Osteocyte (in vitro differentiated cells): ENCODE measurements at regions not wholly inside any gene's neighbourhood (a gene's known extent, or its start where the extent isn't known, plus 50 kb on each side); places are given as distances from the start of the nearest gene placed in this dataset.
A peak's percentile ranks its signal among the peaks of the same experiment; 100 is the strongest.

Experiments
- DNase-seq: peaks from one replicate; pipeline ENCODE4 v3.0.0; 2021; ENCODE audit warnings: mixed read lengths; ENCODE audit not compliant: unreplicated experiment; ENCODE audit errors: extremely low spot score
- H3K27ac Mint-ChIP-seq: one replicate; pipeline ENCODE4 v1.8.0; 2021; ENCODE audit warnings: mild to moderate bottlenecking, mixed read lengths; ENCODE audit not compliant: unreplicated experiment
- H3K27me3 Mint-ChIP-seq: one replicate; pipeline ENCODE4 v1.8.0; 2021; ENCODE audit warnings: mixed read lengths; ENCODE audit not compliant: unreplicated experiment
- H3K36me3 Mint-ChIP-seq: one replicate; pipeline ENCODE4 v1.8.0; 2021; ENCODE audit warnings: mixed read lengths; ENCODE audit not compliant: unreplicated experiment
- H3K4me1 Mint-ChIP-seq: one replicate; pipeline ENCODE4 v1.8.0; 2021; ENCODE audit warnings: mixed read lengths; ENCODE audit not compliant: unreplicated experiment
- H3K4me3 Mint-ChIP-seq: one replicate; pipeline ENCODE4 v1.8.0; 2021; ENCODE audit warnings: mild to moderate bottlenecking, moderate library complexity, mixed read lengths; ENCODE audit not compliant: unreplicated experiment
- H3K9me3 Mint-ChIP-seq: one replicate; pipeline ENCODE4 v1.8.0; 2021; ENCODE audit warnings: mixed read lengths; ENCODE audit not compliant: unreplicated experiment
- TF ChIP-seq, protein P1 (sequence below): fragments of 200-600 bp; sonication (generic); IDR thresholded peaks from 2 replicates; pipeline ENCODE4 v1.5.0; 2021; ENCODE audit warnings: antibody characterized with exemption, mild to moderate bottlenecking, moderate library complexity

DNA sequence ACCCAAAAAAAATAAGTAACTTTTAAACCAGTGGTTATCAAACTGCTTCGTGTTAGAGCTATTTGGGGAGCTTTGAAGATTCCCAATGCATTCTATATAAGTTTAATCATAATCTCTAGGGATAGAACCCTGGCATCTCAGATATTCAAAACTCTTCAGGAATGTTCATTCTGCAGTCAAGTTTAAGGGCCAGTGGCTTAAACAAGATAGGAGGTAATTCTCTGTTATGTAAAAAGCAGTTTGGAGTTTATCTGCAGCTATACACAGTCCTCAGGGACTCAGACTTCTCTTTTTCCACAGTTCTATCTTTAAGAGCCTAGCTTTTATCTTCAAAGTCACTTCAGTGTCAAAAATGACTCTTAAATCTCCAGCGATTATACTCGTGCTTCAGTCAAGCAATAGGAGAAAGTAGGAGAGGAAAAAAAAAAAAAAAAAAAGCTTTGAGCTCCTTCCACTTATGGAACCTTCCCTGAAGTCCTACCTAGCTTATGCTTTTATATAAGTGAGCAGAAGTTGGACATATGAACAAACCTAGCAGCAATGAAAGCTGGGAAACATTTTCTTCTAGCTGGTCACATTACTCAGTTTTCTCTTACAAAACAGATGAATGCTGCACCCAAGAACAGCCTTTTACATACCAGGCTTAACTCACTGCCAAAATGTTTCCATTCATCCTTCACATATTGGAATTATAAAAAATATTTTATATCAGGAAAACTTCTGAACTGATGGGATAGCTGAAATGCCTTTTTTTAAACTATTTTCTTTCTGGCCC is 302.8 kb downstream of the FSCB start:
- no peak for DNase-seq
- peak overlapping the region; percentile 7 for H3K27ac Mint-ChIP-seq
- H3K4me3 Mint-ChIP-seq: peak overlapping the region; percentile 22
- TF ChIP-seq, protein P1, sequence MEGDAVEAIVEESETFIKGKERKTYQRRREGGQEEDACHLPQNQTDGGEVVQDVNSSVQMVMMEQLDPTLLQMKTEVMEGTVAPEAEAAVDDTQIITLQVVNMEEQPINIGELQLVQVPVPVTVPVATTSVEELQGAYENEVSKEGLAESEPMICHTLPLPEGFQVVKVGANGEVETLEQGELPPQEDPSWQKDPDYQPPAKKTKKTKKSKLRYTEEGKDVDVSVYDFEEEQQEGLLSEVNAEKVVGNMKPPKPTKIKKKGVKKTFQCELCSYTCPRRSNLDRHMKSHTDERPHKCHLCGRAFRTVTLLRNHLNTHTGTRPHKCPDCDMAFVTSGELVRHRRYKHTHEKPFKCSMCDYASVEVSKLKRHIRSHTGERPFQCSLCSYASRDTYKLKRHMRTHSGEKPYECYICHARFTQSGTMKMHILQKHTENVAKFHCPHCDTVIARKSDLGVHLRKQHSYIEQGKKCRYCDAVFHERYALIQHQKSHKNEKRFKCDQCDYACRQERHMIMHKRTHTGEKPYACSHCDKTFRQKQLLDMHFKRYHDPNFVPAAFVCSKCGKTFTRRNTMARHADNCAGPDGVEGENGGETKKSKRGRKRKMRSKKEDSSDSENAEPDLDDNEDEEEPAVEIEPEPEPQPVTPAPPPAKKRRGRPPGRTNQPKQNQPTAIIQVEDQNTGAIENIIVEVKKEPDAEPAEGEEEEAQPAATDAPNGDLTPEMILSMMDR: no peak
- H3K9me3 Mint-ChIP-seq: no peaks in the 10 kb centered on the region
- no peaks in the 10 kb centered on the region for H3K36me3 Mint-ChIP-seq
- no peaks in the 10 kb centered on the region for H3K27me3 Mint-ChIP-seq
- peaks cover 16% of the 10 kb centered on the region for H3K4me1 Mint-ChIP-seq

DNA sequence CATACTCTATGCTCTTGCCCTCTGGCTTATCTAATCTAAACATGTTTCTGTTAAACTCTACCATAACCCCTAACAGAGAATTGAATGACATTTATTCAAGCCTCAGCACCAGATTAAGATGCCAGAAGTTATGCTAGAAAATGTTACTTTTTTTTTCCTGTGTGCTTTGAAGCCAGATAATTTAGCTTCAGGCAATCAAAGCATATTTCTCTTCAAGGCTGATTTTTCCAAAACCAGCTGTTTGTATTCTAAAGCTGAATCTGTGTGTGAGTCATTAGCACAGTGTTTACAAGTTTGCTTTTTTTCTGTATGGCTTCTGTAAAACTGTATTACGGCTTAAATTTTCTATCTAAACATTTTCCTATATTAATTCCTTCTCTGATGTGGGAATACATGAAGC is 326.1 kb downstream of the FSCB start:
- DNase-seq: no peak
- TF ChIP-seq, protein P1: no peak
- H3K27me3 Mint-ChIP-seq: no peaks in the 10 kb centered on the region
- H3K27ac Mint-ChIP-seq: no peak overlapping the region
- H3K9me3 Mint-ChIP-seq: peaks cover 8% of the 10 kb centered on the region
- H3K4me3 Mint-ChIP-seq: no peak overlapping the region
- no peaks in the 10 kb centered on the region for H3K4me1 Mint-ChIP-seq
- H3K36me3 Mint-ChIP-seq: no peaks in the 10 kb centered on the region

DNA sequence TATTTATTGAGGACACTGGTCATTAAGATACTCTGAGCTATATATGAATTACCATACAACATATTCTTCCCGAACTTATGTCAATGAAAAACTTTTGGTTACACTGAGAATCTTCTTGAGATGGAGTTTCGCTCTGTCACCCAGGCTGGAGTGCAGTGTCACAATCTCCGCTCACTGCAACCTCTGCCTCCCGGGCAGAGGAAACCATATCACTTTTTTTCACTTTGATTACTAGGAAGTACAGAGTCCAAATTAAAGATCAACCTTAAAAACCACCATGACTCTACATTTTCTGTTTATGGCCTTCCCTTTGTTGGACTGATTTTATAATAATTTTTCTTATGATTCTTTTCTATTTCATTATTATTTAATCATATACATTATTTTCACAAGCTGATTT is 336.5 kb downstream of the FSCB start:
- H3K27me3 Mint-ChIP-seq: no peaks in the 10 kb centered on the region
- no peak overlapping the region for H3K27ac Mint-ChIP-seq
- no peak for DNase-seq
- no peak overlapping the region for H3K4me3 Mint-ChIP-seq
- TF ChIP-seq, protein P1: no peak
- H3K36me3 Mint-ChIP-seq: no peaks in the 10 kb centered on the region
- H3K4me1 Mint-ChIP-seq: no peaks in the 10 kb centered on the region
- H3K9me3 Mint-ChIP-seq: peaks cover 8% of the 10 kb centered on the region

DNA sequence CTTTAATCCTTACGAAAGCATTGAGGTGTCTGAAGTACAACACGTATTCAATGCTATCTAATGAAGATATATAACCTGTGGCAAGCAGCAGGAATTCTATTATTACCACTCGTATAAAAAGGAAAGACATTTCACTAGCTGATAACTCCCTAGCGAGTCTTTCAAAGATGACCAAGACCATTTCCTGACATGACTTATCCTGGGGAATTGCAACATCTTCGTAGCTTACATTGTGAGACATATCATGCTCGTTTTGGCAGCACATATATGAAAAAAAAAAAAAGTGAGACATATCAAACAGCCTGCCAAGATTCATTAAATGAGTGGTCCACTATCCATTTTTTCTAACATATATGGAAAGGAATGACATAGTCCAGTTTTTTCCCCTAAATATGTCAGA is 337.0 kb downstream of the FSCB start:
- TF ChIP-seq, protein P1: no peak
- DNase-seq: no peak
- Mint-ChIP-seq H3K36me3 (no peaks in the 10 kb centered on the region), H3K4me1 (no peaks in the 10 kb centered on the region), H3K27ac (no peak overlapping the region), H3K27me3 (no peaks in the 10 kb centered on the region), H3K9me3 (peaks cover 8% of the 10 kb centered on the region), H3K4me3 (no peak overlapping the region)

DNA sequence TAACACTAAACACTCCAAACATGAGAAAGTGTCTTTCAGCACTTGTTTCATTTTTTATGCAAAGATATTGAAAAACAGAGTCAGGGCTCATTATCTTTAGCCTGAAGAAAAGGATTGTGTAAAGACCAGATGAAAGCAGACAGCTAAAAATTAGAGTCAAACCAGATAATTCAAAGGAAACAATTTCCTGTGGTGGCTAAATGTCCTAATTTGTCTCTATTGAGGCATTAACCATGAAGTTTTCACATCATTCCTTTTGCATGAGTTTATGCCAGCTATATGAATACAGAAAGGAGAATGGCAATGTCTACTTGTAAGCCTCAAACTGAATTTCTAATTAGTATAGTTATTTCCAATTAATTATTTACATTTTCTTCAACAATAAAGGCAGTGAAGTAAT is 338.5 kb downstream of the FSCB start:
- no peaks in the 10 kb centered on the region for H3K27me3 Mint-ChIP-seq
- no peaks in the 10 kb centered on the region for H3K4me1 Mint-ChIP-seq
- no peaks in the 10 kb centered on the region for H3K9me3 Mint-ChIP-seq
- H3K36me3 Mint-ChIP-seq: no peaks in the 10 kb centered on the region
- TF ChIP-seq, protein P1: no peak
- no peak for DNase-seq
- H3K4me3 Mint-ChIP-seq: no peak overlapping the region
- H3K27ac Mint-ChIP-seq: no peak overlapping the region
